ENCODE measurements at regions not wholly inside any gene's neighbourhood (a gene's known extent, or its start where the extent isn't known, plus 50 kb on each side); places are given as distances from the start of the nearest gene placed in this dataset.

GRCh38 chr5:79853676-79854418, 137.2 kb downstream of the MTX3 start:
- no peak for TF ChIP-seq ZFX (IDR thresholded peaks at IDR 0.05; ENCODE audit: borderline replicate concordance)
- no peak; the same call in 1 of the 2 replicates for TF ChIP-seq CTCF (IDR thresholded peaks at IDR 0.05)
- H3K27ac ChIP-seq: no peak overlapping the region

GRCh38 chr5:79853028-79853427, 138.0 kb downstream of the MTX3 start:
- no peak overlapping the region for H3K27ac ChIP-seq
- no peak for TF ChIP-seq CTCF (IDR thresholded peaks at IDR 0.05)

- no peak overlapping the region for H3K27ac ChIP-seq
- TF ChIP-seq ZFX (IDR thresholded peaks at IDR 0.05; ENCODE audit: borderline replicate concordance) (no peak), CTCF (IDR thresholded peaks at IDR 0.05) (no peak)
These were observed 139.6 kb downstream of the MTX3 start for GRCh38 chr5:79851391-79851863.

GRCh38 chr5:79850941-79851340, 140.1 kb downstream of the MTX3 start:
- H3K27ac ChIP-seq: no peak overlapping the region
- no peak for TF ChIP-seq CTCF (IDR thresholded peaks at IDR 0.05)
- no peak for TF ChIP-seq ZFX (IDR thresholded peaks at IDR 0.05; ENCODE audit: borderline replicate concordance)

- H3K27ac ChIP-seq: no peak overlapping the region
- TF ChIP-seq ZFX (IDR thresholded peaks at IDR 0.05; ENCODE audit: borderline replicate concordance): no peak
- no peak for TF ChIP-seq CTCF (IDR thresholded peaks at IDR 0.05)
These were observed 140.7 kb downstream of the MTX3 start for GRCh38 chr5:79850316-79850822.

- H3K27ac ChIP-seq: no peak overlapping the region
- TF ChIP-seq ZFX (IDR thresholded peaks at IDR 0.05; ENCODE audit: borderline replicate concordance) (no peak), CTCF (IDR thresholded peaks at IDR 0.05) (no peak)
These were observed 141.4 kb downstream of the MTX3 start for GRCh38 chr5:79849486-79850315.

All from 22Rv1 (cell line).